SK-N-SH (cell line): ENCODE measurements at regions not wholly inside any gene's neighbourhood (a gene's known extent, or its start where the extent isn't known, plus 50 kb on each side); places are given as distances from the start of the nearest gene placed in this dataset.

Experiments
- CTCF ChIA-PET: fragments of 300-600, 350-600 bp; formaldehyde crosslinking; extraction: SDS; loops from one replicate; lab custom pipeline; 2021; lab: Yijun Ruan, JAX
- POLR2A ChIA-PET: fragments of 350-600 bp; sonication (Branson Sonifier 250); formaldehyde crosslinking; extraction: SDS; loops from one replicate; lab custom pipeline; 2020; ENCODE audit warnings: antibody characterized with exemption, inconsistent platforms; lab: Yijun Ruan, JAX
- DNase-seq: peaks from one replicate; pipeline ENCODE4 v3.0.0; 2012
- H2AFZ ChIP-seq: fragments of 200-600 bp; sonication (generic); 2 replicates; pipeline ENCODE4 v1.8.1; 2016; ENCODE audit warnings: antibody characterized with exemption, mild to moderate bottlenecking, low read depth
- H3F3A ChIP-seq: fragments of 200-600 bp; sonication (generic); replicated peaks from 2 replicates; pipeline ENCODE3; 2016; ENCODE audit warnings: antibody characterized with exemption, mild to moderate bottlenecking; ENCODE audit not compliant: insufficient read depth
- H3K27ac ChIP-seq, 2 experiments: fragments of 200-500 bp in 1 of 2; fragments of 200-600 bp in 1 of 2; sonication (Bioruptor generic) in 1 of 2; sonication (generic), shearing (Covaris generic) in 1 of 2; 2 replicates each; pipeline versions ENCODE4 v1.5.1 to v1.6.1; 2014 to 2016; ENCODE audit warnings: low read depth in 2 of 2, inconsistent platforms in 1 of 2, low read length in 1 of 2, mild to moderate bottlenecking in 1 of 2, mixed read lengths in 1 of 2
- H3K27me3 ChIP-seq: fragments of 200-600 bp; sonication (generic), shearing (Covaris generic); 2 replicates; pipeline ENCODE4 v1.6.1; 2016; ENCODE audit warnings: mixed run types; ENCODE audit not compliant: insufficient read depth
- H3K36me3 ChIP-seq, 2 experiments: fragments of 200-500 bp in 1 of 2; fragments of 200-600 bp in 1 of 2; sonication (Bioruptor generic) in 1 of 2; sonication (generic) in 1 of 2; replicated peaks in 1 of 2; 2 replicates each; pipeline versions ENCODE3 to v1.5.1; 2014 to 2016; ENCODE audit warnings: low read length in 1 of 2, mild to moderate bottlenecking in 1 of 2; ENCODE audit not compliant: insufficient read depth in 2 of 2, control insufficient read depth in 1 of 2
- H3K4me1 ChIP-seq, 2 experiments: fragments of 200-500 bp in 1 of 2; fragments of 200-600 bp in 1 of 2; sonication (Bioruptor generic) in 1 of 2; sonication (generic), shearing (Covaris generic) in 1 of 2; 2 replicates each; pipeline versions ENCODE4 v1.5.1 to v1.6.1; 2014 to 2016; ENCODE audit warnings: low read depth in 1 of 2, low read length in 1 of 2, mixed run types in 1 of 2; ENCODE audit not compliant: insufficient read depth in 2 of 2, control insufficient read depth in 1 of 2
- H3K4me2 ChIP-seq: fragments of 200-600 bp; sonication (generic), shearing (Covaris generic); 2 replicates; pipeline ENCODE4 v1.6.1; 2017; ENCODE audit warnings: mixed run types
- H3K4me3 ChIP-seq, 2 experiments: fragments of 200-500 bp in 1 of 2; fragments of 200-600 bp in 1 of 2; sonication (Bioruptor generic) in 1 of 2; sonication (generic), shearing (Covaris generic) in 1 of 2; 2 replicates each; pipeline versions ENCODE4 v1.5.1 to v1.8.1; 2014 to 2016; ENCODE audit warnings: low read depth in 2 of 2, inconsistent platforms in 1 of 2, low read length in 1 of 2, mild to moderate bottlenecking in 1 of 2, mixed read lengths in 1 of 2, moderate library complexity in 1 of 2
- H3K79me2 ChIP-seq: fragments of 200-600 bp; sonication (generic); 2 replicates; pipeline ENCODE4 v1.8.1; 2017; ENCODE audit warnings: mild to moderate bottlenecking; ENCODE audit not compliant: insufficient read depth
- H3K9ac ChIP-seq: fragments of 200-600 bp; sonication (generic); 2 replicates; pipeline ENCODE4 v1.6.1; 2017; ENCODE audit warnings: mixed run types
- H3K9me2 ChIP-seq: fragments of 200-600 bp; sonication (generic); 2 replicates; pipeline ENCODE4 v1.6.1; 2017; ENCODE audit warnings: mixed run types
- H3K9me3 ChIP-seq: fragments of 200-600 bp; sonication (generic); 2 replicates; pipeline ENCODE4 v1.6.1; 2017; ENCODE audit warnings: mixed run types, mild to moderate bottlenecking, moderate library complexity
- H4K20me1 ChIP-seq: fragments of 200-600 bp; sonication (generic); 2 replicates; pipeline ENCODE4 v1.6.1; 2017; ENCODE audit warnings: mild to moderate bottlenecking, mixed run types; ENCODE audit not compliant: insufficient read depth
- CHD2 ChIP-seq: fragments of 150-350 bp; IDR thresholded peaks from 2 replicates; pipeline ENCODE4 v1.6.1; 2018; ENCODE audit warnings: low read length; ENCODE audit not compliant: partially characterized antibody
- EP300 ChIP-seq, 2 experiments: IDR thresholded peaks; 2 replicates each; pipeline versions ENCODE4 v1.4.0 to v1.6.1; 2012; ENCODE audit warnings: borderline replicate concordance in 1 of 2, low read depth in 1 of 2, low read length in 1 of 2
- FOSL2 ChIP-seq: IDR thresholded peaks from 2 replicates; pipeline ENCODE4 v1.4.0; 2012; ENCODE audit warnings: low read depth, mild to moderate bottlenecking, moderate library complexity, borderline replicate concordance
- FOXJ3 ChIP-seq: sonication (generic); formaldehyde crosslinking; IDR thresholded peaks from 2 replicates; pipeline ENCODE4 v1.5.1; 2020; ENCODE audit warnings: mild to moderate bottlenecking, missing genetic modification reagents
- GABPA ChIP-seq: IDR thresholded peaks from 2 replicates; pipeline ENCODE4 v1.4.0; 2012; ENCODE audit warnings: low read depth, mild to moderate bottlenecking
- GATA2 ChIP-seq: sonication (generic); formaldehyde crosslinking; IDR thresholded peaks from 2 replicates; pipeline ENCODE4 v1.5.0; 2020; ENCODE audit warnings: mild to moderate bottlenecking, missing genetic modification reagents
- MXI1 ChIP-seq: IDR thresholded peaks from 2 replicates; pipeline ENCODE4 v1.6.1; 2012; ENCODE audit warnings: mild to moderate bottlenecking, low read depth, low read length, improper control_type of control experiment
- NRF1 ChIP-seq: IDR thresholded peaks from 2 replicates; pipeline ENCODE4 v1.6.1; 2012; ENCODE audit warnings: low read depth, mild to moderate bottlenecking, low read length
- POLR2AphosphoS5 ChIP-seq: IDR thresholded peaks from 2 replicates; pipeline ENCODE4 v1.6.1; 2012; ENCODE audit warnings: low read depth, low read length
- RCOR1 ChIP-seq: fragments of 150-350 bp; IDR thresholded peaks from 2 replicates; pipeline ENCODE4 v1.6.1; 2017; ENCODE audit warnings: antibody characterized with exemption, low read length
- REST ChIP-seq: IDR thresholded peaks from 2 replicates; pipeline ENCODE4 v1.6.1; 2012; ENCODE audit warnings: mild to moderate bottlenecking, low read depth, low read length, moderate library complexity
- RFX5 ChIP-seq: IDR thresholded peaks from 2 replicates; pipeline ENCODE4 v1.6.1; 2012; ENCODE audit warnings: mild to moderate bottlenecking, improper control_type of control experiment, low read length
- RXRA ChIP-seq: IDR thresholded peaks from 2 replicates; pipeline ENCODE4 v1.4.0; 2012; ENCODE audit warnings: low read depth, mild to moderate bottlenecking, borderline replicate concordance
- SIN3A ChIP-seq: IDR thresholded peaks from 2 replicates; pipeline ENCODE4 v1.6.1; 2012; ENCODE audit warnings: low read depth, mild to moderate bottlenecking, low read length, moderate library complexity, borderline replicate concordance
- SMC3 ChIP-seq: IDR thresholded peaks from 2 replicates; pipeline ENCODE4 v1.6.1; 2012; ENCODE audit warnings: low read depth, low read length, improper control_type of control experiment
- TCF12 ChIP-seq: IDR thresholded peaks from 2 replicates; pipeline ENCODE4 v1.4.0; 2012
- USF2 ChIP-seq: fragments of 150-350 bp; IDR thresholded peaks from 2 replicates; pipeline ENCODE4 v1.6.1; 2017; ENCODE audit warnings: antibody characterized with exemption, low read length, low read depth, borderline replicate concordance
- YY1 ChIP-seq: IDR thresholded peaks from 2 replicates; pipeline ENCODE4 v1.4.0; 2012; ENCODE audit warnings: low read depth, mild to moderate bottlenecking
- WGBS: methylation state at CpG from one replicate; pipeline ENCODE4 v1.1.6; 2017; ENCODE audit warnings: low lambda C conversion rate; 5-methylcytosine and 5-hydroxymethylcytosine counted together

GRCh38 chr10:29191674-29192073, 97.2 kb upstream of the LYZL1 start:
- Histone ChIP-seq H3K4me3 (no peak overlapping the region), H2AFZ (no peak overlapping the region), H3F3A (no peaks in the 10 kb centered on the region), H4K20me1 (no peaks in the 10 kb centered on the region), H3K4me1 (peaks cover 0 to 3% of the 10 kb centered on the region in 2 experiments; a peak in 1 of 4 replicates), H3K36me3 (no peaks in the 10 kb centered on the region), H3K27me3 (no peaks in the 10 kb centered on the region), H3K27ac (no peak overlapping the region), H3K9ac (no peak overlapping the region), H3K79me2 (no peaks in the 10 kb centered on the region), H3K9me3 (no peaks in the 10 kb centered on the region), H3K9me2 (no peaks in the 10 kb centered on the region), H3K4me2 (no peak overlapping the region)
- CTCF ChIA-PET, result interaction anchor here (1.2 to 1.3 kb wide), 2 partner anchors 14 to 527 kb away, joined by 3 to 4 read pairs; no protein-coding TSS in a partner anchor
- 82% methylated on average over 7 of the region's 8 CpGs for WGBS
- POLR2A ChIA-PET, result no interaction called here
- no peak for DNase-seq
- no peak for TF ChIP-seq CHD2
- no peak for TF ChIP-seq GABPA
- TF ChIP-seq FOSL2, result no peak
- TF ChIP-seq SIN3A, result no peak
- no peak for TF ChIP-seq RXRA

- 62% methylated on average over 7 of the region's 7 CpGs for WGBS
- H3K4me2 ChIP-seq, result no peak overlapping the region
- H3K4me1 ChIP-seq, result peaks cover 17% of the 10 kb centered on the region in 2 experiments; a peak in 3 of 4 replicates
- H3K79me2 ChIP-seq, result no peaks in the 10 kb centered on the region
- no peak overlapping the region for H3K4me3 ChIP-seq
- no peak overlapping the region for H3K9ac ChIP-seq
- ChIA-PET POLR2A (no interaction called here), CTCF (interaction anchor here (1.0 to 2.0 kb wide), 4 partner anchors 12 to 105 kb away, joined by 4 to 5 read pairs (median 4); no protein-coding TSS in a partner anchor)
- no peaks in the 10 kb centered on the region for H3F3A ChIP-seq
- H3K27ac ChIP-seq, result no peak overlapping the region; a peak in 1 of 4 replicates
- no peaks in the 10 kb centered on the region for H3K9me3 ChIP-seq
- no peak overlapping the region for H2AFZ ChIP-seq
- no peaks in the 10 kb centered on the region for H3K27me3 ChIP-seq
- no peaks in the 10 kb centered on the region for H4K20me1 ChIP-seq
- no peaks in the 10 kb centered on the region for H3K36me3 ChIP-seq
- no peaks in the 10 kb centered on the region for H3K9me2 ChIP-seq
- peak; percentile 21 for DNase-seq
- TF ChIP-seq MXI1 (no peak), RCOR1 (no peak), TCF12 (no peak), POLR2AphosphoS5 (no peak), CHD2 (no peak), NRF1 (no peak), YY1 (no peak), REST (no peak), RFX5 (no peak), USF2 (no peak), EP300 (IDR thresholded peaks at IDR 0.05; ENCODE audit: borderline replicate concordance in 1 of 2, low read depth in 1 of 2, low read length in 1 of 2) (no peak), SMC3 (no peak), FOSL2 (no peak), FOXJ3 (CRISPR knock-in tag) (no peak), GATA2 (CRISPR knock-in tag) (no peak), SIN3A (no peak)
Observed at GRCh38 chr10:29199339-29199738, 89.5 kb upstream of the LYZL1 start.
